HG03139 (cell line): ENCODE measurements at regions not wholly inside any gene's neighbourhood (a gene's known extent, or its start where the extent isn't known, plus 50 kb on each side); places are given as distances from the start of the nearest gene placed in this dataset.

Experiments used
- ATAC-seq: cut with Tn5 transposase; IDR thresholded peaks from one replicate; pipeline ENCODE4 v1.9.1; 2021; ENCODE audit not compliant: unreplicated experiment

DNA sequence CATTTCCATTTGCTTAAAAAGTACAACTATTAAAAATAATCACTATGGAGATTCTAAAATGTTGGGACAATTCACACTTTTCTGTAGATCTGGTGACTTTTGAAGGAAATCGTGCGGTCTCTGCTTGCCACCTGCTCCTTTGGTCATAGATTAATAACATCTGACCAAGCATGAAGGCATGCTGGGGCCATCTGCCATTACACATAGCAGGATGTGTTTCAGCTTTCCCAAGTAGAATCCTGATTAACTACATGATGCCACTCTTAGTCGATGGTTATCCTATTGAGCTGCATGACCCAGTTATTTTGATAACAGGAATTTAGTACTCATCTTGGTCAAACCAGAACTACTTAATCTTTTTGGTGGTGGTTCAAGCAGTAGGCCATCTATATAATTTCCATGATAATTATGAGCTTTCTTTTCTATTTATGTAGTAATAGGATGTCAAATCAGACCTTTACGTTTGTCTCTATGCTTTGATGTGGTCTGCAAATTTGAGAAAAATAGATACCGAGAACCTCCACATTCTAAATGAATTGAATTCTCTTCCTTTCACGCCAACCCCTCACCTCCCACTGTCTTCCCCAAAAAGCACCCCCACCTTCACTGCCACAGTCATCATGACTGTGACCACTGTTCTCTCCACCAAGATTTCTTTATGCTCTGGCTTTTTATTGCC, 158.1 kb downstream of the DIPK2A start:
- no peak for ATAC-seq

- no peak for ATAC-seq
Measured at GRCh38 chr3:144141074-144141473, 169.5 kb downstream of the DIPK2A start.

- no peak for ATAC-seq
Measured at GRCh38 chr3:144141496-144141895, 169.9 kb downstream of the DIPK2A start.

- ATAC-seq, result no peak
Measured at GRCh38 chr3:144142151-144142840, 170.7 kb downstream of the DIPK2A start.

DNA sequence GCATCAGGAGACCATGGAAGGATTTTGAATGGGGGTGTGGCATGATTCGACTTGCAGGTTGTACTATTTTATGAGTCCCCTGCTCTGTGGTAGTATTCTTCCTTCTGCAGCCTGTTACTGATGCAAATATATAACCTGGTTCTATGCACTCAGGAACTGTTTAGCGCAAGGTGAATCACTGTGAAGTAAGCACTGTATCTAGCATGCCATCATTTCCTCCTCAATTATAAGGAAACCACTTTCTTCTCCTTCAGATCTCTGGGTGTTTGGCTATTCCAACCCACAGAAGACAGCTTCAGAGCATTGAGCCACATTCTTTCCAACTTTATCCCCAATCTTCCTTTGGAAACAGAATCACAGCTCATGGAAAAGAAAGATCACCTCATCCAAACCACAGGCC, 176.7 kb downstream of the DIPK2A start:
- no peak for ATAC-seq

- no peak for ATAC-seq
Measured at GRCh38 chr3:144151983-144152382, 180.4 kb downstream of the DIPK2A start.

GRCh38 chr3:144160627-144161026, 189.0 kb downstream of the DIPK2A start:
- no peak for ATAC-seq

- no peak for ATAC-seq
Measured at GRCh38 chr3:144162042-144162441, 190.4 kb downstream of the DIPK2A start.

DNA sequence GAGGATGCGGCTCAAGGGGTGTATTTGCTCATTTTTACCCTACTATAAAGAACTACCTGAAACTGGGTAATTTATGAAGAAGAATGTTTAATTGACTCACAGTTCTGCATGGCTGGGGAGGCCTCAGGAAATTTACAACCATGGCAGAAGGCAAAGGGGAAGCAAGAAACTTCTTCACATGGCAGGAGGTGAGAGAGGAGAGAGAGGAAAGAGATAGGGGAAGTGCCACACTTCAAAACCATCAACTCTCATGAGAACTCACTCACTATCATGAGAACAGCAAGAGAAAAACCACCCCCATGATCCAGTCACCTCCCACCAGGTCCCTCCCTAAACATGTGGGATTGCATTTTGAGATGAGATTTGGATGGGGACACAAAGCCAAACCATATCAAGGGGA, 192.7 kb downstream of the DIPK2A start:
- no peak for ATAC-seq

DNA sequence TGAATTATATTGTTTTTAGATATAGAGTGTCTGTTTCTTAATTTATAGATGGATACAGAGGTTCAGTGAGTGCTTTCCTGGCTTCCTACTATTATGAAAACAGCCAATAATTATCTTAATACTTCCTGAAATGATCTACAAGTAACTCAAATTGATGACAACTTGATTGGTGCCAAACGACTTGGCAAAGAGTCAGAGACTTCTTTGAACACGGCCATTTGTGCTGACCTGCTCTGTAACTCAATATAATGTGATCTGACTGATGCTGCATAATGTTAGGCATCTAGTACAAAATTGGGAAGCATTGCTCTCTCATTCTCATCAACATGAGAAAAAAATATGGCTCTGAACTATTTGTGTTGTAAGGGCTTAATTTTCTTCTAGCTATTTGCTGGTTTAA, 193.9 kb downstream of the DIPK2A start:
- no peak for ATAC-seq

DNA sequence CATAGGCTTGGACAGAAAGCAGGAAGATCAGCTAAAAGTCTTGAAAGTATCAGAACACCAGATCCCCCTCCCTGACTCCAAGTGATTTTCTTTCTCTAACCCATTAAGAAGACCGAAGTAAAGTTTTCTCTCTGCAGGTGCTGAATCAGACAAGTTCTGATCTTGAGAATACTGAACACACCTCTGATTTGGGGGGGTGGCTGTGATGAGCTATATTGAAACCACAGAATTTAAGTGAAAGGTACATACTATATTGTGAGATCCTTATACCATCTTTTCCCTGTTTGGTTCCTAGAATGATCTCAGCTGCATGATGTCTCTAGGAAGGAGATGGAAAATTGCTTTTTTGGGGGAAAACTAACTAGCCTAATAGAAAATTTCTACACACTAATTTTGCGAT, 196.0 kb downstream of the DIPK2A start:
- ATAC-seq, result no peak

DNA sequence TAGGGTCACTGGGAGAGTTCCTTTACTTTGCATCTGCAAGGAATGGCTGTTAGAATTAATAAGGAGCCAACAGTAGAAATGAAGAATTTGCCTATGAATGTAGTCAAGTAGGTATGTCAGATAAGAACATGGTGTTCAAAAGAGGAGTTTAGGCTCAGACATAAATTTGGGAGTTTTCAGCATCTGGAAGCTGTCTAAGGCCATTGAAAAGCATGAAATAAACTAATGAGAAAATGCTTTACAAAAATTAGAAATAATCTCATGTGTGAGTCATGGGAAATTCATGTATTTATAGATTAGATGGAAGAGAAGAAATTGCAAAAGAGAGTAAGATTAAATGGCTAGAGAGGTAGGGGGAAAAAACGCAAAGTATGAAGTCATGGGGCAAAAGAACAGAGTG, 201.9 kb downstream of the DIPK2A start:
- no peak for ATAC-seq

DNA sequence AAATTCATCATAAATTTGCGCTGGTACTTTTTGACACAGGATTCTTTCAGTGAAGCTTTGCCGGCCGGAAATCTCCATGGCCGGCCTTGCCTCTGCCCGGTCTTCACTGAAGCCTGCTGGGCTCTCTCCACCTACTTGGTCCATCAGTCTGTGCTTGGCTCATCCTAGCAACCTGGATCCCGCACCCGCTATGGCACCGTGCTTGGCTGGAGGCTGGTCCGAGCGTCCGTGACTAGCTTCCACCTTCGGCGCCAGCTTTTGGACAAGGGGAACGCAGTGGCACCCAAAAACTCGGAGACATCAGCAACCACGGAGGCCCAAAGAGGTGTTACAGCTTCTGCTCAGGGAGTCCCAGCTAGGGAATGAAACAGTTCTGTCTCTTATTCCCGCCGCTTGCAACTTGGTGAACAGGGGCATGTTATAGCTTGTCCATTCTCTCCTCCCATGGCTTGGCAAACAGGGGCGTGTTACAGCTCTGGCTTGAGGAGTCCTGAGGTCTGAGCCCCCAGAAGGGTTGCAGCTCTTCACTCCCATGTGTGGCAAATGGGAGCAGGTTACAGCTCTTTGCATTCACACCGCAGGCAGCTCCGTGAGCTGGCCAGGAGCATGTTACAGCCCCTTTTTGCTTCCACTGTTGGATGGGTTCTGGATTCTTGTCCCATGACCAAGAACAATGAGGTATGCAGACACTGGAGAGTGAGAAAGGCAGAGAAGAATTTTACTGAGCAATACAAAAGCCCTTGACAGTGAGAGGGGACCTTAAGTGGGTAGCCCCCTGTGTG, 204.2 kb downstream of the DIPK2A start:
- ATAC-seq, result no peak

- no peak for ATAC-seq
Measured at GRCh38 chr3:144177649-144178048, 206.0 kb downstream of the DIPK2A start.

GRCh38 chr3:144178607-144179006, 207.0 kb downstream of the DIPK2A start:
- ATAC-seq, result no peak

- ATAC-seq, result no peak
Measured at GRCh38 chr3:144181062-144181461, 209.4 kb downstream of the DIPK2A start.

DNA sequence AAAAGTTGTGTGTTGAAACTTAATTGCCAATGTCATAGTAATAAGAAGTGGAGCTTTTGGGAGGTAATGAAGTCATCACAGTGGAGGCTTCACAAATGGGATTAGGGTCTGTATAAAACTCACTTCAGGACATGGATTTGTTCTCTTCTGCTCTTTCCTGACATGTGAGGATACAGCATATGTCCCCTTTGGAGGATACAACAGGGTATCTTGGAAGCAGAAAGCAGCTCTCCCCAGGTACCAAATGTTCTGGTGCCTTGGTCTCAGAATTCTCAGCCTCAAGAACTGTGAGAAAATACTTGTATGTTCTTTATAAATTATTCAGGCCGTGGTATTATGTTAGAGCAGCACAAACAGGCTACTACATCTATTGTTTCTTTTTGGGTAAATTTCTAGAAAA, 210.9 kb downstream of the DIPK2A start:
- no peak for ATAC-seq

DNA sequence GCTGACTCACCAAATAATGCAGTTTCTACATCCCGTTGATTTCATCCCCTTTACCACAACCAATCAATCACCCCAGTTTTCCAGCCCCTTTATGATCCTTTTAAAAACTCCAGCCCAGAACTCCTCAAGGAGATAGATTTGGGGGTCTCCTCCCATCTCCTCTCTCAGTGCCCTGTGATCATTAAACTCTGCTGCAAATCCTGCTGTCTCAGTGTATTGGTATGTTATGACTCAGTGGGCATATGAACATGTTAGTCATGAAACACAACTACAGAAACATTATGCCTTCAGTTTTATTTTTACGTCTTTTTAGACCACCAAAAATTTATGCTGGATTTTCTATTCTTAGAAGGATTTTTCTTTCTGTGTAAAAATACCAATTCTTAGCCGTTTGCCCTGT, 213.7 kb downstream of the DIPK2A start:
- ATAC-seq, result no peak

- ATAC-seq, result no peak
Measured at GRCh38 chr3:144187531-144188210, 216.0 kb downstream of the DIPK2A start.

DNA sequence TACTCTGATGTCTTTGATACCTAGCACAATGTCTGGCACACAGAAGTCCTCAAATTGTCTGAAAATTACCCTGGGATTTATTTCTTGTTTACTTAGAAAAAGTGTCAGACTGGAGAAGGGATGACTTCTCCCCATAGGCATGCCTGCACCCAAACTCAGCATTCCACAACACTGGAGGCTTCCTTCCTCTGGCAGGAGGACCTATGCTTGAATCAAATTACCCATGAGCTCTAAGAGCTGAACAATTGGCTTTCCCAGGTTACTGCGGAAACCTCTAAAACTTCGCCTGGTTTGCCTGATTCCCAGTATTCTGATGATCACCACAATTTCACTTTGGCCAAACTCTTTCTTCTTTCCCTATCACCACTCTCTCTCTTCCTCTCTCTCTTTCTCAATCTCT, 217.4 kb downstream of the DIPK2A start:
- ATAC-seq, result no peak

- ATAC-seq, result no peak
Measured at GRCh38 chr3:144197116-144197515, 225.5 kb downstream of the DIPK2A start.

DNA sequence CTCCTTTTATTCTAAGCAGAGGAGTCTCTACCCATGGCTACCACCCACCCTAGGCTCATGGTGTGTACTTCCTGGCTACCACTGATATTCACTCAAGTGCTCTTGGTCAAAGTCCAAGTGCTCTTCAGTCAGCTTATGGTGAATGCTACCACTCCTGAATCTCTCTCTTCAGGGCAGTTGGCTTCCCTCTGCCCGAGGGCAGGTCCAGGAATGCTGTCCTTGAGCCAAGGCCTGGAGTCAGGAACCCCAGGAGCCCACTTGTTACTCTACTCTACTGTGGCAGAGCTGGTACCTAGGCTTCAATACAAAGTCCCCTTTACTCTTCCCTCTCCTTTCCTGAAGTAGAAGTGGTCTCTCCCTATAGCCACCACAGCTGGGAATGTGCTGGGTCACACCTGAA, 226.0 kb downstream of the DIPK2A start:
- ATAC-seq, result no peak
